ENCODE measurements at regions not wholly inside any gene's neighbourhood (a gene's known extent, or its start where the extent isn't known, plus 50 kb on each side); places are given as distances from the start of the nearest gene placed in this dataset.

GRCh38 chr2:217242947-217243346, 383.1 kb upstream of the TNP1 start:
- H3K36me3 ChIP-seq (ENCODE audit: insufficient read depth), result no peaks in the 10 kb centered on the region
- no peaks in the 10 kb centered on the region for H4K20me1 ChIP-seq (replicated peaks; ENCODE audit: insufficient read depth)
- H3K27ac ChIP-seq (ENCODE audit: low read depth), result no peak overlapping the region
- H3K4me3 Mint-ChIP-seq, result no peak overlapping the region
- DNase-seq (ENCODE audit: low spot score), result no peak
- no peaks in the 10 kb centered on the region for H3F3A ChIP-seq (replicated peaks; ENCODE audit: low read depth)
- no peak overlapping the region for H3K4me2 ChIP-seq
- H2AFZ ChIP-seq, result no peak overlapping the region
- no peaks in the 10 kb centered on the region for H3K4me1 ChIP-seq (ENCODE audit: insufficient read depth)
- no peaks in the 10 kb centered on the region for H3K27me3 ChIP-seq (ENCODE audit: insufficient read depth)
- H3K79me2 ChIP-seq (replicated peaks; ENCODE audit: insufficient read depth), result no peaks in the 10 kb centered on the region
- no peaks in the 10 kb centered on the region for H3K4me1 Mint-ChIP-seq
- no peaks in the 10 kb centered on the region for H3K9me2 ChIP-seq (ENCODE audit: insufficient read depth)
- H3K9me3 Mint-ChIP-seq, result no peaks in the 10 kb centered on the region
- H3K36me3 Mint-ChIP-seq (ENCODE audit: low read depth), result no peaks in the 10 kb centered on the region
- no peak overlapping the region for H3K27ac Mint-ChIP-seq
- no peak for TF ChIP-seq ZNF331 (CRISPR knock-in tag; IDR thresholded peaks at IDR 0.05; ENCODE audit: low read depth)
- TF ChIP-seq ZNF114 (CRISPR knock-in tag; IDR thresholded peaks at IDR 0.05), result no peak
- TF ChIP-seq CREB1 (CRISPR knock-in tag; IDR thresholded peaks at IDR 0.05; ENCODE audit: low read depth), result no peak
- TF ChIP-seq EZH2phosphoT487 (IDR thresholded peaks at IDR 0.05; ENCODE audit: unreplicated experiment), result no peak
- TF ChIP-seq EZH2 (IDR thresholded peaks at IDR 0.05; ENCODE audit: low read depth, unreplicated experiment), result no peak
- TF ChIP-seq CTCF (conservative IDR thresholded peaks at IDR 0.05; ENCODE audit: low read depth in 2 of 2), result no peak
- peaks cover 2% of the 10 kb centered on the region for H3K27me3 Mint-ChIP-seq (ENCODE audit: insufficient read depth, low read depth, poor library complexity)
- H3K4me3 ChIP-seq, result no peak overlapping the region
- ATAC-seq, result no peak

GRCh38 chr2:217231724-217232123, 371.9 kb upstream of the TNP1 start:
- peaks cover 3% of the 10 kb centered on the region for H3K27me3 Mint-ChIP-seq (ENCODE audit: insufficient read depth, low read depth, poor library complexity)
- H3K36me3 Mint-ChIP-seq (ENCODE audit: low read depth), result no peaks in the 10 kb centered on the region
- H4K20me1 ChIP-seq (replicated peaks; ENCODE audit: insufficient read depth), result no peaks in the 10 kb centered on the region
- peaks cover 4% of the 10 kb centered on the region; the same call in 1 of the 3 replicates for H3K9me3 Mint-ChIP-seq
- H3K36me3 ChIP-seq (ENCODE audit: insufficient read depth), result no peaks in the 10 kb centered on the region
- H2AFZ ChIP-seq, result no peak overlapping the region
- no peak overlapping the region for H3K4me2 ChIP-seq
- ATAC-seq (no peak), DNase-seq (ENCODE audit: low spot score) (no peak)
- H3K4me3 Mint-ChIP-seq, result no peak overlapping the region
- no peak overlapping the region for H3K27ac Mint-ChIP-seq
- no peaks in the 10 kb centered on the region for H3K9me2 ChIP-seq (ENCODE audit: insufficient read depth)
- no peak overlapping the region for H3K27ac ChIP-seq (ENCODE audit: low read depth)
- no peak for TF ChIP-seq ZNF462 (CRISPR knock-in tag; IDR thresholded peaks at IDR 0.05)
- no peak for TF ChIP-seq EZH2 (IDR thresholded peaks at IDR 0.05; ENCODE audit: low read depth, unreplicated experiment)
- TF ChIP-seq POLR2AphosphoS5 (IDR thresholded peaks at IDR 0.05; ENCODE audit: low read depth), result no peak
- TF ChIP-seq JUNB (IDR thresholded peaks at IDR 0.05; ENCODE audit: unreplicated experiment), result no peak
- H3K27me3 ChIP-seq (ENCODE audit: insufficient read depth), result no peaks in the 10 kb centered on the region
- no peaks in the 10 kb centered on the region; the same call in 2 of the 3 replicates for H3K4me1 Mint-ChIP-seq
- H3K4me3 ChIP-seq, result no peak overlapping the region
- no peaks in the 10 kb centered on the region for H3K4me1 ChIP-seq (ENCODE audit: insufficient read depth)
- no peaks in the 10 kb centered on the region for H3F3A ChIP-seq (replicated peaks; ENCODE audit: low read depth)
- no peaks in the 10 kb centered on the region for H3K79me2 ChIP-seq (replicated peaks; ENCODE audit: insufficient read depth)
